Panc1 (cell line): ENCODE measurements at regions not wholly inside any gene's neighbourhood (a gene's known extent, or its start where the extent isn't known, plus 50 kb on each side); places are given as distances from the start of the nearest gene placed in this dataset.

ENCODE experiments used
- ATAC-seq: fragments of 200-7000 bp; cut with Tn5 transposase; 2 replicates; pipeline ENCODE4 v1.9.1; 2020; ENCODE audit warnings: mild to moderate bottlenecking, moderate library complexity
- BruUV-seq: library from RNA; stranded (reverse); fragments of 400-500 nt; replicated peaks from 2 replicates; lab custom pipeline; 2021; lab: Mats Ljungman, UMichigan
- CTCF ChIA-PET: fragments of 300-600 bp; sonication (Branson Sonifier 250); formaldehyde crosslinking; loops from one replicate; lab custom pipeline; 2022; ENCODE audit warnings: antibody characterized with exemption; lab: Charles Lee
- POLR2A ChIA-PET: fragments of 300-600 bp; sonication (Branson Sonifier 250); formaldehyde crosslinking; loops from one replicate; lab custom pipeline; 2022; ENCODE audit warnings: antibody characterized with exemption; lab: Charles Lee
- DNase-seq: peaks from one replicate; pipeline ENCODE4 v3.0.0-alpha.2; 2010; ENCODE audit warnings: low read depth, low spot score
- H3K27ac ChIP-seq: 2 replicates; pipeline ENCODE4 v1.5.1; 2011; ENCODE audit warnings: mild to moderate bottlenecking, low read length, inconsistent platforms
- H3K27me3 ChIP-seq: fragments of 200-500 bp; sonication (Bioruptor generic); 2 replicates; pipeline ENCODE4 v1.6.0; 2014; ENCODE audit warnings: low read length, inconsistent platforms; ENCODE audit not compliant: control insufficient read depth, insufficient read depth
- H3K36me3 ChIP-seq: fragments of 200-500 bp; sonication (Bioruptor generic); 2 replicates; pipeline ENCODE4 v1.5.1; 2014; ENCODE audit warnings: inconsistent platforms, mild to moderate bottlenecking, low read length, moderate library complexity; ENCODE audit not compliant: control insufficient read depth, insufficient read depth
- H3K4me1 ChIP-seq: 2 replicates; pipeline ENCODE4 v1.5.1; 2011; ENCODE audit warnings: inconsistent platforms, mild to moderate bottlenecking, low read length, moderate library complexity; ENCODE audit not compliant: control insufficient read depth, insufficient read depth
- H3K4me3 ChIP-seq, 2 experiments: 2 replicates each; pipeline ENCODE4 v1.5.1; 2011 to 2012; ENCODE audit warnings: low read depth in 2 of 2, low read length in 2 of 2, mild to moderate bottlenecking in 2 of 2, inconsistent platforms in 1 of 2, moderate library complexity in 1 of 2
- H3K9me3 ChIP-seq: fragments of 200-500 bp; sonication (Bioruptor generic); 2 replicates; pipeline ENCODE4 v1.5.1; 2014; ENCODE audit warnings: low read depth, mild to moderate bottlenecking, inconsistent platforms, low read length, moderate library complexity; ENCODE audit not compliant: control insufficient read depth, insufficient read depth
- POLR2AphosphoS5 ChIP-seq: IDR thresholded peaks from 2 replicates; pipeline ENCODE4 v1.6.1; 2012; ENCODE audit warnings: mild to moderate bottlenecking, low read depth, low read length, moderate library complexity
- SIN3A ChIP-seq: IDR thresholded peaks from 2 replicates; pipeline ENCODE4 v1.6.1; 2012; ENCODE audit warnings: low read depth, mild to moderate bottlenecking, low read length, moderate library complexity, borderline replicate concordance; ENCODE audit not compliant: insufficient read depth
- TCF7L2 ChIP-seq: IDR thresholded peaks from 2 replicates; pipeline ENCODE4 v1.6.1; 2011; ENCODE audit warnings: mild to moderate bottlenecking, low read depth, low read length, inconsistent platforms
- in situ Hi-C: cut with HindIII; loops from 2 replicates; pipeline ENCODE4 v1.10.0; 2016; ENCODE audit warnings: low sequenced_read_pairs, low pct_unique_long_range_greater_than_20kb
- intact Hi-C: fragments of 100-400 bp; cut with micrococcal nuclease; formaldehyde crosslinking; loops from one replicate; pipeline ENCODE4 v1.10.0; 2022; ENCODE audit not compliant: unreplicated experiment
- TF ChIP-seq, protein P1 (sequence below), 2 experiments: IDR thresholded peaks; 2 replicates each; pipeline ENCODE4 v1.6.1; 2011 to 2012; ENCODE audit warnings: low read depth in 2 of 2, control low read depth in 1 of 2, low read length in 1 of 2, mild to moderate bottlenecking in 1 of 2, moderate library complexity in 1 of 2; ENCODE audit not compliant: insufficient read depth in 1 of 2
- TF ChIP-seq, protein P2 (sequence below): fragments of 450-650 bp; IDR thresholded peaks from 2 replicates; pipeline ENCODE4 v1.5.1; 2017; ENCODE audit warnings: mild to moderate bottlenecking

DNA sequence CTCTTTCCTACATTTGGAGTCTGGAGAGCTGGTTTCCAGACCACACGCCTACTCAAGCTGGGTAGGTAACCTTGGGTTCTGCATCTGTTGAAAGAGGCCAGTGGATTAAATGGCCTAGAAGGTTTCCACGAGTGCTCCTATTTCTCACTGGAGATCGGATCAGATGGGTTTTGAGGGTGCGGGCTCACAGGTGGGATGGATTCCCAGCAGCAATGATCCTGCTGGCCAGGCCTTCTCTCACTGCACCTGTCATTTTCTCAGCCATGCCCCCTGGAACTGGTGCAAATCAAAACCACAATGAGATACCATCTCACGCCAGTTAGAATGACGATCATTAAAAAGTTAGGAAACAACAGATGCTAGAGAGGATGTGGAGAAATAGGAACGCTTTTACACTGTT is 747.5 kb upstream of the RAB6C start:
- H3K9me3 ChIP-seq, result no peaks in the 10 kb centered on the region
- H3K4me1 ChIP-seq, result no peaks in the 10 kb centered on the region
- DNase-seq (no peak), ATAC-seq (no peak)
- in situ Hi-C loops, result no loop called here
- CTCF ChIA-PET, result no interaction called here
- no peaks in the 10 kb centered on the region for H3K36me3 ChIP-seq
- H3K27me3 ChIP-seq, result no peaks in the 10 kb centered on the region
- POLR2A ChIA-PET, result no interaction called here
- no TSS peak for BruUV-seq
- TF ChIP-seq, protein P1, sequence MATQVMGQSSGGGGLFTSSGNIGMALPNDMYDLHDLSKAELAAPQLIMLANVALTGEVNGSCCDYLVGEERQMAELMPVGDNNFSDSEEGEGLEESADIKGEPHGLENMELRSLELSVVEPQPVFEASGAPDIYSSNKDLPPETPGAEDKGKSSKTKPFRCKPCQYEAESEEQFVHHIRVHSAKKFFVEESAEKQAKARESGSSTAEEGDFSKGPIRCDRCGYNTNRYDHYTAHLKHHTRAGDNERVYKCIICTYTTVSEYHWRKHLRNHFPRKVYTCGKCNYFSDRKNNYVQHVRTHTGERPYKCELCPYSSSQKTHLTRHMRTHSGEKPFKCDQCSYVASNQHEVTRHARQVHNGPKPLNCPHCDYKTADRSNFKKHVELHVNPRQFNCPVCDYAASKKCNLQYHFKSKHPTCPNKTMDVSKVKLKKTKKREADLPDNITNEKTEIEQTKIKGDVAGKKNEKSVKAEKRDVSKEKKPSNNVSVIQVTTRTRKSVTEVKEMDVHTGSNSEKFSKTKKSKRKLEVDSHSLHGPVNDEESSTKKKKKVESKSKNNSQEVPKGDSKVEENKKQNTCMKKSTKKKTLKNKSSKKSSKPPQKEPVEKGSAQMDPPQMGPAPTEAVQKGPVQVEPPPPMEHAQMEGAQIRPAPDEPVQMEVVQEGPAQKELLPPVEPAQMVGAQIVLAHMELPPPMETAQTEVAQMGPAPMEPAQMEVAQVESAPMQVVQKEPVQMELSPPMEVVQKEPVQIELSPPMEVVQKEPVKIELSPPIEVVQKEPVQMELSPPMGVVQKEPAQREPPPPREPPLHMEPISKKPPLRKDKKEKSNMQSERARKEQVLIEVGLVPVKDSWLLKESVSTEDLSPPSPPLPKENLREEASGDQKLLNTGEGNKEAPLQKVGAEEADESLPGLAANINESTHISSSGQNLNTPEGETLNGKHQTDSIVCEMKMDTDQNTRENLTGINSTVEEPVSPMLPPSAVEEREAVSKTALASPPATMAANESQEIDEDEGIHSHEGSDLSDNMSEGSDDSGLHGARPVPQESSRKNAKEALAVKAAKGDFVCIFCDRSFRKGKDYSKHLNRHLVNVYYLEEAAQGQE (IDR thresholded peaks at IDR 0.05; ENCODE audit: insufficient read depth in 1 of 2, low read depth in 2 of 2, low read length in 1 of 2), result no peak
- TF ChIP-seq TCF7L2, result no peak
- TF ChIP-seq, protein P2, sequence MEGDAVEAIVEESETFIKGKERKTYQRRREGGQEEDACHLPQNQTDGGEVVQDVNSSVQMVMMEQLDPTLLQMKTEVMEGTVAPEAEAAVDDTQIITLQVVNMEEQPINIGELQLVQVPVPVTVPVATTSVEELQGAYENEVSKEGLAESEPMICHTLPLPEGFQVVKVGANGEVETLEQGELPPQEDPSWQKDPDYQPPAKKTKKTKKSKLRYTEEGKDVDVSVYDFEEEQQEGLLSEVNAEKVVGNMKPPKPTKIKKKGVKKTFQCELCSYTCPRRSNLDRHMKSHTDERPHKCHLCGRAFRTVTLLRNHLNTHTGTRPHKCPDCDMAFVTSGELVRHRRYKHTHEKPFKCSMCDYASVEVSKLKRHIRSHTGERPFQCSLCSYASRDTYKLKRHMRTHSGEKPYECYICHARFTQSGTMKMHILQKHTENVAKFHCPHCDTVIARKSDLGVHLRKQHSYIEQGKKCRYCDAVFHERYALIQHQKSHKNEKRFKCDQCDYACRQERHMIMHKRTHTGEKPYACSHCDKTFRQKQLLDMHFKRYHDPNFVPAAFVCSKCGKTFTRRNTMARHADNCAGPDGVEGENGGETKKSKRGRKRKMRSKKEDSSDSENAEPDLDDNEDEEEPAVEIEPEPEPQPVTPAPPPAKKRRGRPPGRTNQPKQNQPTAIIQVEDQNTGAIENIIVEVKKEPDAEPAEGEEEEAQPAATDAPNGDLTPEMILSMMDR, result no peak
- no peak for TF ChIP-seq POLR2AphosphoS5
- TF ChIP-seq SIN3A, result no peak
- H3K4me3 ChIP-seq, result no peak overlapping the region
- H3K27ac ChIP-seq, result no peak overlapping the region
- intact Hi-C loops, result no loop called here

DNA sequence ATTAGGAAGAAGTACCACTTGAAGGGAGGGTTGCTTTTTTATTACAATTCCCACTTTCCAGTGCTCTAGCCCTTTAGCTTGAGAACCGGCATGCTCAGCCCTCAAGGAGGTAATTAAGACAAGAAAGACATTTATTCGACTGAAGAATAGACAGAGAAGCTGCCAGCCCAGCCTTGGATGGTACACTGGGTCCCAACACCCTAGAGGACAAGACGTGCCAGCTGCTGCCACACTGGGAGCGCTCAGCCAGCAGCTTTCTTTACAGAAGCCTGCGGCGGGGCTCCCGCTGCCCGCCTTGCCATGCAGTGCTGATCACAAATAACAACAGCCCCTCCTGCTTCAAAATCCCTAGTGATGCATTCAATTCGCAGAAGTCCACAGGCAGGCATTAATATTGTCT is 746.3 kb upstream of the RAB6C start:
- ATAC-seq (no peak), DNase-seq (no peak)
- no TSS peak for BruUV-seq
- no peak overlapping the region for H3K27ac ChIP-seq
- in situ Hi-C loops (no loop called here), intact Hi-C loops (no loop called here)
- no peaks in the 10 kb centered on the region for H3K36me3 ChIP-seq
- H3K27me3 ChIP-seq, result no peaks in the 10 kb centered on the region
- H3K4me1 ChIP-seq, result no peaks in the 10 kb centered on the region
- TF ChIP-seq, protein P2, result no peak
- TF ChIP-seq, protein P1 (IDR thresholded peaks at IDR 0.05; ENCODE audit: insufficient read depth in 1 of 2, low read depth in 2 of 2, low read length in 1 of 2), result no peak
- no peak for TF ChIP-seq POLR2AphosphoS5
- no peak for TF ChIP-seq SIN3A
- no peak for TF ChIP-seq TCF7L2
- POLR2A ChIA-PET, result no interaction called here
- no peaks in the 10 kb centered on the region for H3K9me3 ChIP-seq
- no peak overlapping the region for H3K4me3 ChIP-seq
- CTCF ChIA-PET, result no interaction called here
